ENCODE measurements at regions not wholly inside any gene's neighbourhood (a gene's known extent, or its start where the extent isn't known, plus 50 kb on each side); places are given as distances from the start of the nearest gene placed in this dataset.
"Not testable (repeated sequence)": the region's sequence is repeated elsewhere in the genome, so short reads cannot be mapped to it uniquely, and the experiment has no call there.

- DNase-seq = no peak
Observed at GRCh38 chr4:12658146-12658545, 826.0 kb downstream of the RAB28 start.

- no peak for DNase-seq
Observed at GRCh38 chr4:12651876-12652275, 832.3 kb downstream of the RAB28 start.

GRCh38 chr4:12645732-12646131 lies 838.4 kb downstream of the RAB28 start:
- DNase-seq = no peak

GRCh38 chr4:12644261-12644660 lies 839.9 kb downstream of the RAB28 start:
- no peak for DNase-seq

- no peak for DNase-seq
Observed at GRCh38 chr4:12636191-12636590, 847.9 kb downstream of the RAB28 start.

DNA sequence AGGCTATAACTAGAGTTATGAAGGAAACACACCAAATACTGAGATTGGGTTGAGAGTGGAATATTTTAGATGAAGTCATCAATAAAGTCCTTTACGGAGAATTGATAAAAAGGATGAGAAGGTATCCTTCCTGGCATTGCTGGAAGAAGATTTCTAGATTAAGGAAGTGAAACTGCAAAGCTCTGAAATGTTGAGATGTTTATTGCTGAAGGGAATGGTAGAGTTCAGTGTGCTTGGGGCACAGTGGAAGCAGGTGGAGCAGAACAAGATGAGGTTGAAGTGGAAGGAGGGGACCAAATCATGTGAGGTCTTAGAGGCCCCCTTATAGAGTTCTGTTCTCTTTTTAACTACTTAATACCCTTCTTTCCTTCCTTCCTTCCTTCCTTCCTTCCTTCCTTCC lies 848.5 kb downstream of the RAB28 start:
- no peak for DNase-seq

DNA sequence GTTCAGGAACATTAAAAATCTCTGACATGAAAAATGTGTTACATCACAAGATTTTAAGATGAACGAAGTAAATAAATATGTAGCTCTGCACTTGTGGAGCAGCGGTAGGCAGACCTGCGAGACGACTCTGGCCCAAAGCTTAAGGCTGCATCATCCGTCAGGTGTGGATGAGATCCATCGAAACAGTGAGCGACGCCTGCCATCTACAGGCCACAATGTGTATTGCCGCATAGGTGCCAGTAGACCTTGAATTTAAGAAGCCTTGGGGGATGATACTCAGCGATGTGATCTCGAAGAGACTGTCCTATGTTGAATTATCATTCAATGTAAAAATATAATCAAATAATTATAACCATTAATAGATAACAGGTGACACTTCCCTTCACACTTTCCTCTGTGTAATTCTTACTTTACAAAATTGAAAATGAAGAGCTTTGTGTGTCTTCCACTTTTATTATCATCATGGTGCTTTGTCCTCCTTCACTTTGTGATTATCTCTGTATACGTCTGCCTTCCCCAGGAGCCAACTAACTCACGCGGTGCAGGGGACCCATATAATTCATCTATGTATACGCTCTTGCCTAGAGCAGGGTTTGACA lies 851.0 kb downstream of the RAB28 start:
- peak; percentile 70 for DNase-seq

GRCh38 chr4:12615822-12616221 lies 868.3 kb downstream of the RAB28 start:
- DNase-seq = no peak

- no peak for DNase-seq
Observed at GRCh38 chr4:12612876-12613275, 871.3 kb downstream of the RAB28 start.

DNA sequence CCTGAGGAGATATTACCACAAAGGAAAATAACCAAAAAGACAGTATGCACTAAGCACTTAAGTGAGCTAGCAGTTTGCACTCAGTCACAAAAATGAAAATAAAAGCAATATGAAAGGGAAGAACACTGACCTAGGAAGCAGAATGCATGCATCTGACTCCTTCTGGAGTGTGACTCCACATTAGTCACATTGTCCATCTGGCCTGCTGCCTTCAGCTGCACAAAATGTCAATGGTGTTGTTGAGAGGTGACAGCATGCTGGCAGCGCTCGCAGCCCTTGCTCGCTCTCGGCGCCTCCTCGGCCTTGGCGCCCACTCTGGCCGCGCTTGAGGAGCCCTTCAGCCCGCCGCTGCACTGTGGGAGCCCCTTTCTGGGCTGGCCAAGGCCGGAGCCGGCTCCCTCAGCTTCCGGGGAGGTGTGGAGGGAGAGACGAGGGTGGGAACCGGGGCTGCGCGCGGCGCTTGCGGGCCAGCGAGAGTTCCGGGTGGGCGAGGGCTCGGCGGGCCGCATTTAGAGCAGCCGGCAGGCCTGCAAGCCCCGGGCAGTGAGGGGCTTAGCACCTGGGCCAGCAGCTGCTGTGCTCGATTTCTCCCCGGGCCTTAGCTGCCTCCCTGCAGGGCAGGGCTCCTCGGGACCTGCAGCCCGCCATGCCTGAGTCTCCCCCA lies 874.8 kb downstream of the RAB28 start:
- DNase-seq = not testable (repeated sequence)

DNA sequence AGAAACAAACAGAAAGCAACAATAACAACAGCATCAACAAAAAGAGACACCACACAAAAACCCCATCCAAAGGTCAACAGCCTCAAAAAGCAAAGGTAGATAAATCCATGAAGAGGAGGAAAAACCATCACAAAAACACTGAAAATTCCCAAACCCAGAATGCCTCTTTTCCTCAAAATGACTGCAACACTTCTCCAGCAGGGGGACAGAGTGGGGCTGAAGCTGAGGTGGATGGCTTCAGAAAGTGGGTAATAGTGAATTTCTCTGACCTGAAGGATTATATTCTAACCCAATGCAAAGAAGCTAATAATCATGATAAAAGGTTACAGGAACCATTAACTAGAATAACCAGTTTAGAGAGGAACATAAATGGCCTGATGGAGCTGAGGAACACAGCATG lies 888.2 kb downstream of the RAB28 start:
- DNase-seq = no peak

DNA sequence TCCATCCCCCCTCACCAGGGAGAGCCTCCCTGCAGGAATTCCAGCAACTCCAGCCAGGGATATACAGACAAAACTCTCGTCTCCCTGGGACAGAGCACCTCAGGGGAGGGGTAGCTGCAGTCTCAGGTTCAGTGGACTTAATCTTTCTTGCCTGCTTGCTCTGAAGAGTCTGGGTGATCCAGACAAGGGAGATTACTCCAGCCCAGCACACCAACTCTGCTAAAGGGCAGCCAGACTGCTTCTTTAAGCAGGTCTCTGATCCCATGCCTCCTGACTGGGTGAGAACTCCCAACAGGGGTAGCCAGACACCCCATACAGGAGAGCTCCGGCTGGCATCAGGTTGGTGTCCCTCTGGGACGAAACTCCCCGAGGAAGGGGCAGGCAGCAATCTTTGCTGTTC lies 888.7 kb downstream of the RAB28 start:
- no peak for DNase-seq

GRCh38 chr4:12588582-12588981 lies 895.6 kb downstream of the RAB28 start:
- DNase-seq = no peak

GRCh38 chr4:12586242-12587006 lies 897.7 kb downstream of the RAB28 start:
- no peak for DNase-seq

DNA sequence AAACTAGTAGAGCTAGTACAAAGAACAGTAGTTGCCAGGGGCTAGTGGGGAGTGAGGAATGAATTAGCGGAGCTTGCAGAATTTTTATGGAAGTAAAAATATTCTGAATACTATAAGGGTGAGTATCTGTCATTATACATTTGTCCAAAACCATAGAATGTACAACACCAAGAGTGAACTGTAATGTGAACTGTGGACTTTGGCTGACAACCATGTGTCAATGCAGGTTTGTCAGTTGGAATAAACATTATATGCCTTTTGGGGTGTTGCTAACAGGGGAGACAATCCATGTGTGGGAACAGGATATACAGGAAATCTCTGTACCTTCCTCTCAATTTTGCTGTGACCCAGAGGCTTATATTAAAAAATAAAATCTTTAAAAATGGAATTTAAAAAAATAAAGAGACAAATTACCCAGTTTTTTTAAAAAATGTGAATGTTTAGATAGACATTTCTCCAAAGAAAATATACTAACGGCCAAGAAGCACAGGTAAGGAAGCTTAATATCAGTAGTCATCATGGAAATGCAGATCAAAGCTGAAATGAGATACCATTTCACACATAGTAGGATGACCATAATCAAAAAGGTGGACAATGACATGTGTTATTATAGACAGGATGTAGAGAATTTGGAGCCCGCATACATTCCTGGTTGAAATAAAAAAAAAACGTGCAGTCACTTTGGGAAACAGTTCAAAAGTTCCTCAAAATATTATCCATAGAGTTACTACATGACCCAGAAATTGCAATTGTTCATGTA lies 899.8 kb downstream of the RAB28 start:
- no peak for DNase-seq

DNA sequence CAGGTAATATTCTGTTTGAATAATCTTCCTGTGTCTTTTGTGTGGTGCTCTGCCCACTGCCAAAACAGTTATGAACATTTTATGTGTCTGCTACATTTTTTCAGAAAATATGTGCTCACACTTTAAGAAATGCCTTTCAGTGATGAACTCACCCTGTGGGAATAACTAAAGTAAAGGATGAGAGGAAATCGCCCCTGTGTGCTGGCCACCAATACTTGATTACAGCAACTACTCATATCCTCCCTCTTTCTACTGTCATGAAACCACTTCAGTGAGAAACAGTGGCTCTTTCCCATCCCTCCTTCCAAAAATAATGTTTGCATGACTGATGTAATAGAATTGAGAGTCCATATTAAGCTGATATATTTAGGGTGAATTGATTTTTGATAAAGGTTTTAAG lies 900.9 kb downstream of the RAB28 start:
- no peak for DNase-seq

GRCh38 chr4:12580787-12581186 lies 903.4 kb downstream of the RAB28 start:
- no peak for DNase-seq

DNA sequence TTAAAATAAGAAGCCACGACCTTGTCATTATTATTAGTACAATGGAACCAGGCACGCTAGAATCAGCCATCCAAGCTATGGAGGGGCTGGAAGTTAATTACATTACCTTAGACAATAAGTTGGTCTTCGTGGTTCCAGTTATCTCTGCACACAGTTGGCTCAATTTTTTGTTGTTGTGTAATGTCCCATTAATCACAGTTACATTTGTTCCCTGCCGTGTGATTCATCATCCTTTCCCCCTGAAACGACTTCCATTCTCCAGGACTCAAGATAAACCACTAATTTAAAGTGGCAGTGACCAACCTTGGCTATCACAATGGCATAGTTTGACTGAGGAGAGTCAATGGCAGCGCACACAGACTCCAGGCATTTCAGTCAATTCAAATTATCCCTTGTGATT lies 905.0 kb downstream of the RAB28 start:
- no peak for DNase-seq

GRCh38 chr4:12576409-12576808 lies 907.7 kb downstream of the RAB28 start:
- DNase-seq = no peak

DNA sequence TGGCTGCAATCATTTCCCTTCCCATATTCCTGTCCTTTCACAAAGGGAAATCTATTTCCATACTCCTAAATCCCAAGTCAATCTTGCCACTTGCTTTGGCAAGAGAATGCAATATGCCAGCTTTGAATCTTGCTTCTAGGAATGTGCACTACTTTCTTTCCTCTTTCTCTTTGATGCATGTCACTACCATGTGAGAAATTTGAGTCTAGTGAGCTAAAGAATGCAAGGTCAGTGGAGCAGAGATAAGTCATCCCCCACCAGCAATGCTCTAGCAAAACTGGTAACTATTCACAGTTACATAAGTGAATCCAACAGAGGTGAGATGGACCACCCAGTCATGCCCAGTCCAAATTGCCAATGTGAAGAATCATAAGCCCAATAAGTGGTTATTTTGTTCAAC lies 910.4 kb downstream of the RAB28 start:
- no peak for DNase-seq

- DNase-seq = no peak
Observed at GRCh38 chr4:12562476-12563140, 921.5 kb downstream of the RAB28 start.

DNA sequence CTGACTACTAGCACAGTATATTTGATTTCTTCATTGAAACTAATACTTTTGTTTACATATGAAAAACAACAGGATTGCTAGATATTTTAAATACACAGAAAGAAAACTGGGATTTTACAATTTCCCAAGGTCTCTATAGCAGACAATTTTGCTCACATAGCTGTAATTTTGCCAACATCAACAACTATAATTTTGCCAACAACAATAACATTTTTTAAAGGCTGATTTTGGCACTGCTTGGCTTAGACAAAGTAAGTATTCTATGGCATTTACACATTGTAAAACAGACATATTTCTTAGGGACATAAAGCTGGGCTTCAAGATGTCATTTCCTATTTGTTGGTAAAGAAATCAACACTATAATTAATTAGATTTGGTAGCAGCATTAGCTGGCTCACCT lies 922.1 kb downstream of the RAB28 start:
- DNase-seq = no peak

DNA sequence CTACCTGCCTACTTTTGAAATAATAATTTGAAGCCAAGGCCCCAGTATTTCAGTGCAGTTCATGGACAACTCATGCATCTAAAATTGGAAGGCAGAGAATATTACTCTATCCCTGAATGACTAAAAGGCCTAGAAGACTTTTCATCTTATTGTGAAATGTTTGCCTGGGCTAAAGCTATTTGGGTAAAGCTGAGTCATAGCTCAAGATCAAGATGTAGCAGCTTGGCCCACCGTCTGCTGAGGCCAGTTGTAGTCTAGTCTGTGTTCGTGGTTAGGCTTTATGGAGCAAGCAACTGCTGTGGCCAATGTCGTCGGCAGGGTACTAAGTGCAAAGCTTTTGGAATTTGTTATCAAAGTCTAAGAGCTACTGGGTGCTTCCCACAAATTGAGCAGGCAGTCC lies 929.1 kb downstream of the RAB28 start:
- no peak for DNase-seq

All from activated naive CD4-positive, alpha-beta T cell treated with anti-CD3 and anti-CD28 coated beads, Interleukin-2, amount 50 U/mL, for 16 hours (primary cell).